Neural cell (in vitro differentiated cells): ENCODE measurements at regions not wholly inside any gene's neighbourhood (a gene's known extent, or its start where the extent isn't known, plus 50 kb on each side); places are given as distances from the start of the nearest gene placed in this dataset.

Experiments
- H2AFZ ChIP-seq: fragments of 200-600, 300-800 bp; sonication (generic), shearing (Covaris generic); 2 replicates; pipeline ENCODE4 v1.6.0; 2014; ENCODE audit warnings: low read depth, mild to moderate bottlenecking, antibody characterized with exemption, low read length, moderate library complexity
- H3F3A ChIP-seq: fragments of 200-600 bp; shearing (Covaris generic); 2 replicates; pipeline ENCODE4 v1.6.1; 2016; ENCODE audit warnings: mild to moderate bottlenecking, moderate library complexity, mixed read lengths, antibody characterized with exemption, low read length; ENCODE audit not compliant: insufficient read depth, poor library complexity, severe bottlenecking
- H3K27ac ChIP-seq: fragments of 200-600, 300-800 bp; sonication (generic), shearing (Covaris generic); 2 replicates; pipeline ENCODE4 v1.5.1; 2014; ENCODE audit warnings: mild to moderate bottlenecking, low read length, moderate library complexity
- H3K27me3 ChIP-seq: fragments of 300-800, 200-600 bp; sonication (generic), shearing (Covaris generic); 2 replicates; pipeline ENCODE4 v1.6.0; 2014; ENCODE audit warnings: mild to moderate bottlenecking, low read depth, low read length, moderate library complexity; ENCODE audit not compliant: insufficient read depth
- H3K36me3 ChIP-seq: fragments of 300-800, 200-600 bp; sonication (generic), shearing (Covaris generic); 2 replicates; pipeline ENCODE4 v1.5.1; 2014; ENCODE audit warnings: mild to moderate bottlenecking, antibody characterized with exemption, low read length, moderate library complexity; ENCODE audit not compliant: insufficient read depth
- H3K4me2 ChIP-seq: fragments of 300-800, 200-600 bp; sonication (generic), shearing (Covaris generic); 2 replicates; pipeline ENCODE4 v1.6.0; 2014; ENCODE audit warnings: mild to moderate bottlenecking, low read length
- H3K4me3 ChIP-seq: fragments of 300-800, 200-600 bp; sonication (generic), shearing (Covaris generic); 2 replicates; pipeline ENCODE4 v1.5.1; 2014; ENCODE audit warnings: mild to moderate bottlenecking, low read length, moderate library complexity
- H3K79me2 ChIP-seq: fragments of 200-600 bp; shearing (Covaris generic); replicated peaks from 2 replicates; pipeline ENCODE4 v1.6.0; 2014; ENCODE audit warnings: mild to moderate bottlenecking, low read length, moderate library complexity; ENCODE audit not compliant: insufficient read depth
- H3K9ac ChIP-seq: fragments of 300-800, 200-600 bp; sonication (generic), shearing (Covaris generic); 2 replicates; pipeline ENCODE4 v1.6.1; 2016; ENCODE audit warnings: mild to moderate bottlenecking, low read length, mixed read lengths
- H3K9me2 ChIP-seq: fragments of 200-600 bp; shearing (Covaris generic); 2 replicates; pipeline ENCODE4 v1.6.1; 2016; ENCODE audit warnings: mild to moderate bottlenecking, low read length, mixed read lengths; ENCODE audit not compliant: insufficient read depth
- H3K9me3 ChIP-seq: fragments of 200-600, 300-800 bp; sonication (generic), shearing (Covaris generic); 2 replicates; pipeline ENCODE4 v1.6.1; 2016; ENCODE audit warnings: mild to moderate bottlenecking, mixed run types, low read length, moderate library complexity, mixed read lengths
- H4K20me1 ChIP-seq: fragments of 200-600 bp; shearing (Covaris generic); 2 replicates; pipeline ENCODE4 v1.6.1; 2016; ENCODE audit warnings: mild to moderate bottlenecking, mixed run types; ENCODE audit not compliant: insufficient read depth
- CTCF ChIP-seq: fragments of 450-650 bp; IDR thresholded peaks from 2 replicates; pipeline ENCODE4 v1.5.1; 2014; ENCODE audit warnings: antibody characterized with exemption, mild to moderate bottlenecking, moderate library complexity; ENCODE audit not compliant: poor library complexity, severe bottlenecking
- EP300 ChIP-seq: fragments of 450-650 bp; conservative IDR thresholded peaks from 2 replicates; pipeline ENCODE4 v1.6.1; 2014; ENCODE audit warnings: antibody characterized with exemption, mild to moderate bottlenecking, moderate library complexity; ENCODE audit not compliant: poor library complexity, severe bottlenecking
- EZH2 ChIP-seq: fragments of 200-600, 300-800 bp; shearing (Covaris generic), sonication (generic); IDR thresholded peaks from 2 replicates; pipeline ENCODE4 v1.6.1; 2014; ENCODE audit warnings: antibody characterized with exemption, low read length, borderline replicate concordance, mild to moderate bottlenecking; ENCODE audit not compliant: insufficient read depth, poor library complexity, severe bottlenecking
- MXI1 ChIP-seq: fragments of 450-650 bp; conservative IDR thresholded peaks from 2 replicates; pipeline ENCODE4 v1.6.1; 2014; ENCODE audit warnings: antibody characterized with exemption, mild to moderate bottlenecking; ENCODE audit not compliant: poor library complexity, severe bottlenecking
- POLR2AphosphoS5 ChIP-seq: IDR thresholded peaks from 2 replicates; pipeline ENCODE4 v1.6.1; 2012
- RAD21 ChIP-seq: fragments of 450-650 bp; conservative IDR thresholded peaks from 2 replicates; pipeline ENCODE4 v1.6.1; 2014; ENCODE audit warnings: antibody characterized with exemption, mild to moderate bottlenecking, moderate library complexity
- REST ChIP-seq: IDR thresholded peaks from 2 replicates; pipeline ENCODE4 v1.6.1; 2012; ENCODE audit warnings: borderline replicate concordance
- SMC3 ChIP-seq: fragments of 450-650 bp; conservative IDR thresholded peaks from 2 replicates; pipeline ENCODE4 v1.6.1; 2014; ENCODE audit warnings: antibody characterized with exemption, mild to moderate bottlenecking, moderate library complexity; ENCODE audit not compliant: poor library complexity
- TAF1 ChIP-seq: IDR thresholded peaks from 2 replicates; pipeline ENCODE4 v1.6.1; 2012; ENCODE audit warnings: low read depth

GRCh38 chr18:38496222-38496793 lies 930.7 kb upstream of the CELF4 start:
- no peak overlapping the region for H3K27ac ChIP-seq

GRCh38 chr18:38494065-38494464 lies 928.5 kb upstream of the CELF4 start:
- TF ChIP-seq POLR2AphosphoS5 = no peak
- no peak for TF ChIP-seq EZH2
- no peak for TF ChIP-seq MXI1
- Histone ChIP-seq H3K36me3 (no peaks in the 10 kb centered on the region), H3K9me3 (no peaks in the 10 kb centered on the region), H3K9me2 (no peaks in the 10 kb centered on the region), H3K27ac (no peak overlapping the region), H2AFZ (no peak overlapping the region), H3K27me3 (no peaks in the 10 kb centered on the region), H3K9ac (no peak overlapping the region), H3F3A (no peaks in the 10 kb centered on the region), H3K4me3 (no peak overlapping the region), H4K20me1 (no peaks in the 10 kb centered on the region), H3K4me2 (no peak overlapping the region), H3K79me2 (no peaks in the 10 kb centered on the region)

More at GRCh38 chr18:38496222-38496793, 930.7 kb upstream of the CELF4 start:
- no peaks in the 10 kb centered on the region for H3F3A ChIP-seq
- no peaks in the 10 kb centered on the region for H4K20me1 ChIP-seq
- no peak overlapping the region for H3K4me2 ChIP-seq
- no peaks in the 10 kb centered on the region for H3K9me2 ChIP-seq
- H3K9ac ChIP-seq = no peak overlapping the region
- H3K4me3 ChIP-seq = no peak overlapping the region
- H3K9me3 ChIP-seq = no peaks in the 10 kb centered on the region
- H3K27me3 ChIP-seq = no peaks in the 10 kb centered on the region
- no peaks in the 10 kb centered on the region for H3K36me3 ChIP-seq
- H3K79me2 ChIP-seq = no peaks in the 10 kb centered on the region
- TF ChIP-seq EP300 (no peak), MXI1 (no peak), EZH2 (no peak), REST (no peak), RAD21 (no peak), CTCF (no peak), SMC3 (no peak)
- no peak overlapping the region for H2AFZ ChIP-seq

- H3K27ac ChIP-seq = no peak overlapping the region
- H4K20me1 ChIP-seq = no peaks in the 10 kb centered on the region
- no peak overlapping the region for H3K4me3 ChIP-seq
- no peak overlapping the region for H2AFZ ChIP-seq
- TF ChIP-seq TAF1 (no peak), SMC3 (no peak), POLR2AphosphoS5 (no peak), EP300 (no peak), REST (no peak), RAD21 (no peak), CTCF (no peak), EZH2 (no peak), MXI1 (no peak)
- no peaks in the 10 kb centered on the region for H3F3A ChIP-seq
- H3K9me3 ChIP-seq = no peaks in the 10 kb centered on the region
- H3K79me2 ChIP-seq = no peaks in the 10 kb centered on the region
- no peaks in the 10 kb centered on the region for H3K9me2 ChIP-seq
- no peaks in the 10 kb centered on the region for H3K36me3 ChIP-seq
- H3K4me2 ChIP-seq = no peak overlapping the region
- no peak overlapping the region for H3K9ac ChIP-seq
- no peaks in the 10 kb centered on the region for H3K27me3 ChIP-seq
Observed at GRCh38 chr18:38491195-38491594, 925.6 kb upstream of the CELF4 start.
